Suppressor macrophage treated with lipopolysaccharide for 4 hours (primary cell): ENCODE measurements at regions not wholly inside any gene's neighbourhood (a gene's known extent, or its start where the extent isn't known, plus 50 kb on each side); places are given as distances from the start of the nearest gene placed in this dataset.

ENCODE experiments used
- DNase-seq: peaks from one replicate; pipeline ENCODE4 v3.0.0-alpha.2; 2020

DNA sequence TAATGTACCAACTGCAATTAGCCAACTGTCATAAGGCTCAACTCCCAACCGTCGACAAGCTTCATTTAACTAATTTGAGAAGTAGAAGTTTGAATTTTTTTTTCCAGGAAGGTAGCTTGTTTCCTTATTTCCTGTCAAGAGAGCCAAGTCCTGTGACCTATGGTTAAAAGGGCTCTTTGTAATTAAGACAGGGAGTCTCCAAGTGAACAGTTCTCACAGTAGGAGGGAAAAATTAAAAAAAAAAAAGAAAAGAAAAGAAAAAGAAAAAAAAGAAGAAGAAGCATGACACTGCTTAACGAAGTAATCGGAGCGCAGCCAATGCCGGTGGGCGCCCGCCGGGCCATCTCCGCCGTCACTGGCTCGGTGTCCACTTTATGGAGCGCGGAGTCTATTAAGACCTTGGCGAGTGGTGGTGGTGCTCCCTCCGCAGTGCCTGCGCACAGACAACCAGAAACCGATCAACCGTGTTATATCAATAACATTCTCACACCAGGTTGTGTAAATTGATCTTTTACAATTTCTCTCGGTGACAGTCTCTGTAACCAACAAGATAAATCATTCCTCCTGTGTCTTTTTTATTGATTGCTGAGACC lies 197.2 kb upstream of the POU3F3 start:
- DNase-seq: no peak

DNA sequence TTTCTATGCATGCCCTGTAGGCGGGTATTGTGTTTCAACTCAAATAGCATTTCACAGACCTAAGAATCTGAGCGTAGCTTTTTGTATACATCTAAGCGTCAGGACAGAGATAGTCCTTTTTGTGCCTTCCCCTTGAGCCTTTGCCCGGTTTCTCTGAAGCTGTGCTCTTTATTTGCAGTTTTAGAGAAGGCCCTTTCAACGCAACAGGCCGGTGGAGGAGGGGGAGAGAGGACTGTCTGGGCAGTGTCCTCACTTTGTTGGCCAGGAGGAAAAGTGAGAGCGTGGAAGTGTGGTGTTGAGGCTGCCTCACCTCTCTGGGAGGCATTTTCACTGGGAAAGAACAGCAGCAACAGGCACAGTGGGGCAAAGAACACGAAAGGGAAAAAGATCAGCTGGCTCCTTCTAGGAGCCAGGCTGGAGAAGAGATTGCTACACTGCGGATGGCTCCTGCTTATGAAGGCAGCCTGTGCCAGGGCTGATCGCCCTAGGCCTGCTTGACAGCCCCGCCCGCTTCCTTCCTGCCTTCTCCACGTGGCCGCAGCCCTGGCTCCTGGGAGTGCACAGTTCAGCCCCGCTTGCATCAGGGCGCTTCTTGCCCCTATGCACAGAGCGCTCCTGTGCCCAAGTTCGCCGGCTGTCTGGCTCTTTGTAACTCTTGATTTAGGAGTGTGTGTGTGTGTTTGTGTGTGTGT lies 195.6 kb upstream of the POU3F3 start:
- peak; percentile 42 for DNase-seq

DNA sequence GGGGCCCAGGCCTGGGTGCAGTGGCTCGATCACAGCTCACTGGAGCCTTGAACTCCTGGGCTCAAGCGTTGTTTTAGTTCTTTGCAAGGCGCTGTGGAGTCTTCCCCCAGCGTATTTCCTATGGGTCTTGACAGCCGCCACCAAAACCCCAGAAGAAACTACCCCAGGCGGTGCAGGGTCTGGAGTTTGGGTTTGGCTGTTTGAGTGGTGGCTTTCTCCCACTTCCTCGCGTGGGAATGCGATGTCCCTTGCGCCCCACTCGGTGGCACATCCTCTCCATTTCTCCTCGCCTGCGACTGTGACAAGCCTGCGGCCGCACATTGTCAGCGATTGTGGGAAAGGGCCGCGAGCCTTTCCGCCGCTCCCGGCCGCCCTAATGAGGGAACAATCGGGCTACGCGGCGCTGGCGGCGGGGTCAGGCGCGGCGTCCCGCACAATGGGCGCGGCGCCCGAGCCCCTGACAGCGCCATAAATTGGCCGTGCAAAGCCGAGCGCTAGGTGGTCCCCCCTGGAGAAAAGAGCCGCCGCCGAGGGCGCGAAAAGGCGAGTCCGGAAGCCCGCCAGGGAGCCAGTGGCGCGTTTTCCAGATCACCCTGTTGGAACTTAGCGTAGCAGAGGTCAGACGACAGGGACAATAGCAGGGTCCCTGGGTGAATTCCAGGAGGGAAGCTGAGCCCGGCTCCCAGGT lies 194.9 kb upstream of the POU3F3 start:
- DNase-seq: peak; percentile 12

- no peak for DNase-seq
These were observed 192.9 kb upstream of the POU3F3 start for GRCh38 chr2:104660991-104661390.

DNA sequence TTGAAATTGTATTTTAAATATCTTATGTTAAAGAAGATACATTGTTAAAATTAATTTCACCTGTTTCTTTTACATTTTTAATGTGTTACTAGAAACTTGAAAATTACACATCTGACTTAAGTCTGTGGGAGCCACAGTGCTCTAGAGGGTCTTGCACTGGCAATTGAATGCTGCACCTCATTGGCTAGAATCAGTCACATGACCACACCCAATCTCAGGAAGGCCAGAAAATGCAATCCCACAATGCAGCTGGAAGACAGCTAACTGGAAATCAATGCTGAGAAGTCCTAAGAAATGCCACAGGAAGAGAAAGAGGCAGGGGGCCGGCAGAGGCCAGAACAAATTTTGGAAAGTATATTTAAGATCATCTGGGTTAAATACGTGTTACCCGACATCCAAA lies 189.2 kb upstream of the POU3F3 start:
- DNase-seq: no peak

DNA sequence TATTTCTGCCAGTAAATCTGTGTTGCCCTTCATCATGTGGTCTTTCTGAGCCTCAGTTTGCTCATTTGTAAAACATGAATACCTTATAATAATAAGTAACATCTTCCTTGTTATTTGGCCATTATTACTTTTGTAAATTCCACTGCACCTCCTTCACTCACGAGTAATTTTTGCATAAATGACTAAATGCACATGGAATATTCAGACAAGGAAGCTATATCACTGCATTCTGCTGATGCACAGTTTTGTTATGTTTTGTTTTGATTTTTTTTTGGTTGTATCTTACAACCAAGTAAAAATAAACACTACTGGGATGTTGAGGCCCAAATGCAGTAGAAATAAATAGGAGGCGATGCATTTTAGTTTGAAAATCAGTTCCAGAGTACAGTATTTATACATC lies 185.3 kb upstream of the POU3F3 start:
- no peak for DNase-seq

DNA sequence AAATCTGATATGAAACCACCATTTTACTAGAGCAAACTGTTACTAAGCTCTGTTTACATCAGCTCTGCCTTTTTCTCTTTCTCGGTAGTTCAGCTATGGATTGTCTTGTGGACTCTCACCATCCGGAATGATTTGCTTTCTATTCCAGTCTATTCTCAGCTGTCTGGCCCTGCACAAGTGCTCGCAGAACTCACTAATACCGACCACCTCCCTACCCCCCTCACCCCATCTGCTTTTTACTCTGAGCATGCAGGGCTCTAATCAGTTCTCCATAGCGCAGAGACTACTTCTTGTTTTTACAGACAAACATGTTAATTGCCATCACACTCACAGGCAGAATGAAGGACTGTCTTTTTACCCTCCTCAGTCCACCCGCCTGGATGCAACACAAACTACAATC lies 180.7 kb upstream of the POU3F3 start:
- DNase-seq: no peak

- DNase-seq: no peak
These were observed 175.7 kb upstream of the POU3F3 start for GRCh38 chr2:104678181-104678580.

DNA sequence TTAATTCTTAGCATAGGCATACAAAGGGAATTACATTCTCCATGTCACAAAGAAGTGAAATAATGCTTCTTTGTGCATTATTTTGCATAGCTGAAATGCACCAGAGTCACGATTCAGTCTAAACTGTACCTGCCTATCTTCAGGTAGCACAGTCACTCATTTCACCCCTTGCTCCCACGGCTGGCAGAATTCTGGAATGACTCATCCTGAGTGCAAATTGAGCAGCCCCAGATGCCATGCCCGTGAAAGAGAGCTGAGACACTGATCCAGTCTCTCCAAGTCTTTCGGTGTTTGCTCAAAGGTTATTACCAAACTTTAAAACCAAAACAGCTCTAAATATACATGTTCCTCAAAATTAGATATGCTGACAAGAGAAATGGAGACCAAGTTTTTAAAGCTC lies 168.3 kb upstream of the POU3F3 start:
- no peak for DNase-seq

DNA sequence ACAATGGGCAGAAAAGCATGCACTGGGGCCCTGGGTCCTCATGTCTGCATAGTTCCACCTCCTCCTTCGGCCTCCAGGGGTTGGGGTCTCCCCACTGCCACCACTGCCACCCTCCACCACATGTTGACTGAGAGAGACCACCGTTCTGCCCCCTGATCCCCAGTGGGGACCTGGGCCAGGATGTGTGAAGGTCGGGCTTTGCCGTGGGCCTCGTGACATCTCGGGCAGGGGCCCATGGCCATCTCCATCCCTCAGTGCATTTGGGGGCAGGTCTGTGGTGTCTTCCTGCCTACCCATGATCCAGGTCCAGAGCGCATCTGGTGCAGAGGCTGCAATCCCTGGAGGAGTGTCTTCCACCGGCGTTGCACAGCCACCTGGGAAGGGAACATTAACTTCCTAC lies 166.8 kb upstream of the POU3F3 start:
- DNase-seq: no peak

DNA sequence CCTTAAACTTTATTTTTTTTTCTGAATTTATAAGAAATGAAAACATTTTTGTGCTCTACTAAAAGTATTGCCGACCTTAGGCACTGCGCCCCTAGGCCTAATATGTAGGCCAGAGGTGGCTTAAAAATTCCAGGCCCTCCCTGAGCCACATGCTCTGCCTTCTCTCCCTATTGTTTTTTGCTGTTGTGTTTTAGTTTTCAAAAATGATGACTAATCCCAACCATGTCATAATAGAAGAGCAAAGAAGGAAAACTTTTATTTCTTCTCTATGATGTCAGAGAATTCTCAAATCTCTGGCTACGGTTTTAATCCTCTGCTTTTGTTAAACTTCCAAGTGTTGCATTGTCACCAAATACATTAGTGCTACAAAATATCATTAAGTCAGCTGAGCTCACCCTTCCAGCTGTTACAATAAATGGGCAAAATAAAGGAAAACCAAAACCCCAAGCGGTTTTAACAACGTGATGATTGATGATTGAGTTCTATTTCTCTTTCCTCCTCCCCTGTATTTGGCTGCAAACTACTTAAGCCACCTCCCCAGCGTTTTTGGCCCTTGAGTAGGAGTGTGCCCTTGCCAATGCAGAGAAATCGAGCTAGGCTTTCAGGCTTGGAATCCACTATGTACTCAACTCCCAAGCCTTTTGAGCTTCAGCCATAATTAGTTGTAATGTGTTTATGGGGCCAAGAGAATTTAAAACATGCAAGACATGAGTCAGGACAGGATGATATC lies 163.5 kb upstream of the POU3F3 start:
- no peak for DNase-seq

DNA sequence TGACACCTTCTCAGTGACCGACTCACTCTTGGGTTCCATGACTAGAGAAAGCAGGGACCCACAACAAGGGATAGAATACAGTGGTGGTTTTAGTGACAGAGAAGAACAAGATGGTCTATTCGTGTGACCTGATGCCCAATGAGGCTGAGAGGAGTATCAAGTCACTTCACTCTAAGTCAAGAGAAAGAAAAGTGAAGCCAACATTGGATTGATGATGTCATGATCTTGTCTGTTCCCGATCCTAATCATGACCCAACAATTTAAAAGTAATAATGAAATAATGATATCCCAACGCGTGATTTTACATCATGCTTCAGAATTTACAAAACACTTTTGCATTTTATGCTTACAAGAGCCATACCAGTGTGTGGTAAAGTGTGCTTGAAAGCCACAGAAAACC lies 155.6 kb upstream of the POU3F3 start:
- no peak for DNase-seq

DNA sequence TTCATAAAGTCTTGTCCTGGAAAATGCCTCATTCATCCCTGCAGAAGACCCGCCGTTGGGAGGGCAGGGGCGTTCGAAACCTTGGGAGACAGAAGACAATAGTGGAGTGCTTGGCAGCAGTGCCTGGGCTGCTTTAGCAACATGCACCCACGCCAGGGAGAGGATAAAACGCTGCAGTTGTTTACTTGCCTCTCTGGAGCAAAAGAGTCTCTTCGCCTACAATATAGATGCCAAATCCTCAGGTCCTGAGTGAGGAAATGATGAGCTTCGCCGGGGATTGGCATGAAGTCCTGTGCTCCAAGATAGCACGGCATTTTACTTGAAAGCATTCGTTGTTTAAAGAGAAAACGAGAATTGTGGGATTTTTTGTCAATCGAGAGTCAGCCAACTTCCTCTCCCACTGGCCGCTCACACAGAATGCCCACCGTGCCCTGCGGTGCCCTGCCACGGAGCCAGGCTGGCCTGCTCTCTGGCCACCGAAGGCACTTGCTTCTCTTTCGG lies 152.5 kb upstream of the POU3F3 start:
- no peak for DNase-seq

DNA sequence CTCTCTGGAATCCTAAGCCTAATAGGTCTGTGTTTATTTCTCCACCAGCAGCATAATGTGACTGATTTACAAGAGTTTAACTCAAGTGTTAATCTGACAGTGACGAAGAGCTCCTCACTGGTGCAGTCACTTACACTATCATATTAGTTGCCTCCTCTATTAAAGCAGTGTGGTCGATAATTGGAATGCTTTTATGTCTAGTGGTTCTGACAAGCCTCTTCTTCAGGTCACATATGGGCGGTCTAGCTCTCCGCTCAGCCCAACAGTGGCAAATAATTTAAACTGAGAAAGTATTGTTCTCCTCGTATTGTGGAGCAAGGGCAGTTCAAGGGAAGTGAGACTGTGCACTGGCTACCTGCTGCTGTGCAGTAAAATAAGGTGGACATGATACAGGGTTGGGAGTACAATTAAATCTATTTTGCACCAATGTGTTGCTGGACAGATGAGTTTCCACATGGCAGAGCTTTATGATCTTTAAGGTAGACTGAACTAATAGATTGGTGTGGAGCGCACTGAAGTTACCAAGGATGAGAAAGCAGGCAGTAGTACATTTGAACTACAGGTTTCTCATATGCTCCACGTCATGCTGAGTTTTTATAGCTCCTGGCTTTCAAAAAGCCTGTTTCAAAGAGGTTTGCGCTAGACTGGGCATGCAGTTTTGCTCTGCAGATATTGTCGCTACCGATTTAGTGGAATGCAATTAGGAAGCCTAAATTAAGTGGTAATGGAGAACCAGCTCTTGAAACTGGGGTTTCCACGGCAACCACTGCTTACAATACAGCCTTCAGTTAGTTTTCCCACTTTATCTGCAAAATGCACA lies 151.7 kb upstream of the POU3F3 start:
- no peak for DNase-seq

DNA sequence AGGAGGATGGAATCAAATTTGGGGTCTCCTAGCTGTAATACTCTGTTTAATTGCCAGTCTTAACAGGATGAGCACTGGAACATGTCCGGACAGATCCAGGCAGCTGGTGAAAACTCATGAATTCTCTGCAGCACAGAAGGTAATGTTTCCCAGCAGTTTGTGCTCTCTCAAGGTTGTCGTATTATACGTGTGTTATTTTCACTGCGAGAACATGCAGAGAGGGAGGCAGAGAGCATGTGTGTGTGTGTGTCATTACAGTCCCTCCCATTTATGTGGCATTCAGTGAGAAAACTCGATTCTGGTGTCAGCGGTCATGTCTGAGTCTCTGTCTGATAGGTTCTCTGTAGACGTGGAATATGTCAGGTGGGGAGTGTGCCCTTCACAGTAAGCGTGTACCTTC lies 150.2 kb upstream of the POU3F3 start:
- no peak for DNase-seq

DNA sequence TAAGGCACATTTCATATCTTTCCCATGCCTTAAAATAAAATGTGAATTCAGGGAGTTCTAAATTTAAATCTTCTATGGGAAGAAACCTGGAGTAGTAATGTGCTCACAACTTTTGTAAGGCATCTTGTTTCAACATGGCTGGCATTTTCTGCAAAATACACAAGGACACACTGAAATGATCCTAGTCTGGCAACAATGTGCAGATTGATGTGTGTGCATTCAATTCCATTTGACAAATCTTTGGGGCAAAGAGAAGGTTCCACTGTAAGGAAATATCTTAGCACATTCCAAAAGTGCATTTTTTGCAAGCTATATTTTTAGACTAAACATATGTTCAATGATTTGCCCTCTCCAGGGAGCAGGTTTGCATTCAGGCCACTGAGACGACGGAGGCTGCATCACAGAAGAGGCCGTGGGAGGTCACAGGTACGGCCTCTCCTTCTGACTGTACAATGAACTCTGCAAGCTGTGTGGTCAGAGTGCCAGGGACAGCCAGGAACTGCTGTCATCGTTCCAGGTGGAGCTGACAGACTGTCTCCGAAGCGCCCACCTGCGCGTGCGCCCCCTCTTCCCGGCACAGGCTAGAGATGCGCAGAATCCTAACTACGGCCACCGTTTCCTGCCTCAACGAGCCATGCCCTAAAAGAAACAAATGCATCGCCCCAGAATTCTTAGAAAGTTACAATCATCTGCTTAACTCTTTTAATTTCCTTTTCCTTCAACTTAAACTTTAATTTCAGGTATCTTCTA lies 149.2 kb upstream of the POU3F3 start:
- DNase-seq: no peak

DNA sequence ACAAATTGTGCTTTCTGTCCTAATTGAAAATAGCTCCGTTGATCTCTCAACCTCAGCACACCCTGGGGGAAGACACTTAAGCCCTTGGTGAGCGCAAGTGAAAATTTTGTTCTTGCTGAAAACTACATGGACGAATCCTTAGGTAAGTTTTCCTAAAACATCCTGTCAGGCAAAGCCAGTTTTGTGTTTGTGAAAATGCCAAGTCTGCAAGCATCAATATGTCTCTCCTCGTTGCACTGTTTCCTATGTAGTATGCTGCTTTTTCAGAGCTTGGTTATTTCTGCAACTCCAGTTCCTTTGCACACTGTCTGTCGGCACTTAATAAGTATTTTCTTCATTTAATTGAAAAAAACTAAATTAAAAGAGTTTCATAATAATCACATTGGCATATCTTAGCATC lies 146.9 kb upstream of the POU3F3 start:
- DNase-seq: no peak

GRCh38 chr2:104708967-104709366 lies 144.9 kb upstream of the POU3F3 start:
- no peak for DNase-seq

GRCh38 chr2:104716061-104716460 lies 137.9 kb upstream of the POU3F3 start:
- no peak for DNase-seq

- peak; percentile 5 for DNase-seq
These were observed 120.5 kb upstream of the POU3F3 start for GRCh38 chr2:104733226-104733943.

GRCh38 chr2:104734937-104735586 lies 118.9 kb upstream of the POU3F3 start:
- no peak for DNase-seq
